Progenitor cell of endocrine pancreas (in vitro differentiated cells): ENCODE measurements at regions not wholly inside any gene's neighbourhood (a gene's known extent, or its start where the extent isn't known, plus 50 kb on each side); places are given as distances from the start of the nearest gene placed in this dataset.

Source experiments
- DNase-seq: peaks from one replicate; pipeline ENCODE4 v3.0.0; 2021; ENCODE audit warnings: low spot score; ENCODE audit not compliant: unreplicated experiment
- H3K27ac Mint-ChIP-seq: 2 replicates; pipeline ENCODE4 v1.8.0; 2021; ENCODE audit warnings: mild to moderate bottlenecking, moderate library complexity, mixed read lengths
- H3K27me3 Mint-ChIP-seq: 2 replicates; pipeline ENCODE4 v1.8.0; 2021; ENCODE audit warnings: mixed read lengths
- H3K36me3 Mint-ChIP-seq: 2 replicates; pipeline ENCODE4 v1.8.0; 2022; ENCODE audit warnings: mixed read lengths; ENCODE audit not compliant: insufficient read depth
- H3K4me1 Mint-ChIP-seq: 2 replicates; pipeline ENCODE4 v1.8.0; 2021; ENCODE audit warnings: low read depth, mixed read lengths
- H3K4me3 Mint-ChIP-seq: 2 replicates; pipeline ENCODE4 v1.8.0; 2021; ENCODE audit warnings: low read depth, mild to moderate bottlenecking, moderate library complexity, mixed read lengths
- H3K9me3 Mint-ChIP-seq: 2 replicates; pipeline ENCODE4 v1.8.0; 2021; ENCODE audit warnings: low read depth, mixed read lengths
- TF ChIP-seq, protein P1 (sequence below): fragments of 200-600 bp; sonication (generic); IDR thresholded peaks from one replicate; pipeline ENCODE4 v1.5.0; 2021; ENCODE audit warnings: antibody characterized with exemption, mild to moderate bottlenecking; ENCODE audit not compliant: unreplicated experiment

DNA sequence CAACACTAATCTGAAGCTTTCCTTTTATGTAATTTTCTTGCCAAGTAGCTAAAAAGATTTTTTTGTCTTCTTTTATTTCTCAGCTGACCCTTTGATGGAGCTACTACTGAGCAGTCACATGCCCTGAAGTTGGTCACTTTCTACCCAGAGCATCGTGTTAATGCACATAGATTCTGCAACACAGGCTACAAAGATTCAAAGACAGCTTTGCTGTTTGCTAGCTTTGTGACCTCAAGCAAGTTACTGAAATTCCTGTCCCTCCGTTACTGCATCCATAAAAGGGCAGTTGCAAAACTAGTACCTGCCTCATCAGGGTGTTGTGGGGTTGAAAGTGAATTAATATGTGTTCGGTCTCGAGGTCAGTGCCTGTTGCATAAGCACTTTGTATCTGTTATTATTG lies 179.9 kb downstream of the GAS1 start:
- TF ChIP-seq, protein P1, sequence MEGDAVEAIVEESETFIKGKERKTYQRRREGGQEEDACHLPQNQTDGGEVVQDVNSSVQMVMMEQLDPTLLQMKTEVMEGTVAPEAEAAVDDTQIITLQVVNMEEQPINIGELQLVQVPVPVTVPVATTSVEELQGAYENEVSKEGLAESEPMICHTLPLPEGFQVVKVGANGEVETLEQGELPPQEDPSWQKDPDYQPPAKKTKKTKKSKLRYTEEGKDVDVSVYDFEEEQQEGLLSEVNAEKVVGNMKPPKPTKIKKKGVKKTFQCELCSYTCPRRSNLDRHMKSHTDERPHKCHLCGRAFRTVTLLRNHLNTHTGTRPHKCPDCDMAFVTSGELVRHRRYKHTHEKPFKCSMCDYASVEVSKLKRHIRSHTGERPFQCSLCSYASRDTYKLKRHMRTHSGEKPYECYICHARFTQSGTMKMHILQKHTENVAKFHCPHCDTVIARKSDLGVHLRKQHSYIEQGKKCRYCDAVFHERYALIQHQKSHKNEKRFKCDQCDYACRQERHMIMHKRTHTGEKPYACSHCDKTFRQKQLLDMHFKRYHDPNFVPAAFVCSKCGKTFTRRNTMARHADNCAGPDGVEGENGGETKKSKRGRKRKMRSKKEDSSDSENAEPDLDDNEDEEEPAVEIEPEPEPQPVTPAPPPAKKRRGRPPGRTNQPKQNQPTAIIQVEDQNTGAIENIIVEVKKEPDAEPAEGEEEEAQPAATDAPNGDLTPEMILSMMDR: no peak
- no peak for DNase-seq
- H3K4me1 Mint-ChIP-seq: peaks cover 5% of the 10 kb centered on the region
- H3K36me3 Mint-ChIP-seq: no peaks in the 10 kb centered on the region
- H3K4me3 Mint-ChIP-seq: no peak overlapping the region
- peaks cover 6% of the 10 kb centered on the region for H3K27me3 Mint-ChIP-seq
- H3K27ac Mint-ChIP-seq: no peak overlapping the region
- peaks cover 4% of the 10 kb centered on the region for H3K9me3 Mint-ChIP-seq

DNA sequence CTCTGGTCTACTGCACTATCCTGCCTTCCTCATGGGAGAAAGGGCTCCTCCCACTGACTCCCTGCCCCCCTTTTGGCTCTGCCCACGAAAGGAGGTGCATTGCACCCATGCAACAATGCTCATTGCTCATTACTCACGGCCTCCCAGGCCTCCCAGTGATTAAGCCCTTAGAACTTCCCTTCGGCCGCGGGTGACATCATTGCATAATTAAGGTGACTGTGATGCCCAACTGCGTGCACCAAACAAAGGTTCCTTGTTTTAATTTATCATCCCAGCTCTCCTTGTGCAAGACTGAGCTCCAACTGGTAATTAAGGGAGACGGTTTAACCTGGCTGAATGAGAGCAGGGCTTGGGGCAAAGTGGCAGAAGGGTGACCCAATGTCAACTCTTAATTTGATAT lies 180.4 kb downstream of the GAS1 start:
- Mint-ChIP-seq H3K36me3 (no peaks in the 10 kb centered on the region), H3K27ac (no peak overlapping the region), H3K27me3 (peaks cover 4% of the 10 kb centered on the region), H3K9me3 (peaks cover 4% of the 10 kb centered on the region), H3K4me1 (peaks cover 5% of the 10 kb centered on the region), H3K4me3 (no peak overlapping the region)
- no peak for DNase-seq
- TF ChIP-seq, protein P1: no peak

DNA sequence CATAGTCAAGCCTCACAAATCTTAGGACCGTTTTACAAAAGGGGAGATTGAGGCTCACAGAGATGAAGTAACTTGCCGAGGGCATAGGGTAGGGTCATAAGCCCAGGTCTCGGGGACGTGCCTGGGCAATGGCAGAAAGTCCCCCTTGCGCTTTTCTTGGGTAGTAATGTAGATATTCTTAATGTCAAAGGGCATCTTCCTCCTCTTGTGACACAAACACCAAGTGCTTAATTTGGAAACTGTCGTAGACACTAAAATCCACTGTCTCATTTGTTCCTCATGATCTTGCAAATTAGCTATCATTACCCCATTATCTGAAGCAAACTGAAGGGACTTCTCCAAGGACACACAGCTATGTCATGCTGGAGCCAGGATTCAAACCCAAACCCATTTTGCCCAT lies 180.8 kb downstream of the GAS1 start:
- Mint-ChIP-seq H3K9me3 (peaks cover 4% of the 10 kb centered on the region), H3K4me3 (no peak overlapping the region), H3K36me3 (no peaks in the 10 kb centered on the region), H3K27me3 (peaks cover 4% of the 10 kb centered on the region), H3K4me1 (peaks cover 5% of the 10 kb centered on the region), H3K27ac (no peak overlapping the region)
- no peak for DNase-seq
- TF ChIP-seq, protein P1: no peak

DNA sequence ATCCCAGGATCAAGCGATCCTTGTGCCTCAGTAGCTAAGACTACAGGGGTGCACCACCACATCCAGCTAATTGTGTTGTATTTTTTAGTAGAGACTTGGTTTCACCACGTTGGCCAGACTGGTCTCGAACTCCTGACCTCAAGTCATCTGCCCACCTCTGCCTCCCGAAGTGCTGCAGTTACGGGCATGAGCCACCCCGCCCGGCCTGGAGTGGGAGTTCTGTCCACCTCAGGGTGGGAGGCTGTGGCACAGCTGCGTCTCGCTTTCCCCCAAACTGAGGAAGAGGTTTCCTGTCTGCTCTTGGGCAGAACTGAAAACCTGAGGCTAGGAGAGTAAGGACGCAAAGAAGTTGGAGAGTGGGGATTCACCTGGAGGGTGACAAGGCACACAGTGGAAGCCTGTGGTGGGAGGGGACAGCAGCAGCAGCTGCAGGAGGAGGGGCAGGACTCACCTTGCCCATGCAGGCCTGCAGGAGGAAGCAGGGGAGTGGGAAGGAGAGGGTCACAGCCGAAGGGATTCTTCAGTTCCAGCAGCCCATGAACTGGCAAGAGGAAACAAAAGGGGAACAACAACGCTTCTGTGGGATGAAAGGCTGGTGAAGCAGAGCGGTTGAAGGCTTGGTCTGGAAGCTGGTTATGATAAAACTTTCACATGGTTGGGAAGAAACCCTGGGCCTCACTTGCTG lies 181.4 kb downstream of the GAS1 start:
- Mint-ChIP-seq H3K9me3 (peaks cover 4% of the 10 kb centered on the region), H3K36me3 (no peaks in the 10 kb centered on the region), H3K4me1 (peaks cover 5% of the 10 kb centered on the region), H3K27me3 (peaks cover 4% of the 10 kb centered on the region), H3K4me3 (no peak overlapping the region), H3K27ac (no peak overlapping the region)
- TF ChIP-seq, protein P1: no peak
- no peak for DNase-seq

DNA sequence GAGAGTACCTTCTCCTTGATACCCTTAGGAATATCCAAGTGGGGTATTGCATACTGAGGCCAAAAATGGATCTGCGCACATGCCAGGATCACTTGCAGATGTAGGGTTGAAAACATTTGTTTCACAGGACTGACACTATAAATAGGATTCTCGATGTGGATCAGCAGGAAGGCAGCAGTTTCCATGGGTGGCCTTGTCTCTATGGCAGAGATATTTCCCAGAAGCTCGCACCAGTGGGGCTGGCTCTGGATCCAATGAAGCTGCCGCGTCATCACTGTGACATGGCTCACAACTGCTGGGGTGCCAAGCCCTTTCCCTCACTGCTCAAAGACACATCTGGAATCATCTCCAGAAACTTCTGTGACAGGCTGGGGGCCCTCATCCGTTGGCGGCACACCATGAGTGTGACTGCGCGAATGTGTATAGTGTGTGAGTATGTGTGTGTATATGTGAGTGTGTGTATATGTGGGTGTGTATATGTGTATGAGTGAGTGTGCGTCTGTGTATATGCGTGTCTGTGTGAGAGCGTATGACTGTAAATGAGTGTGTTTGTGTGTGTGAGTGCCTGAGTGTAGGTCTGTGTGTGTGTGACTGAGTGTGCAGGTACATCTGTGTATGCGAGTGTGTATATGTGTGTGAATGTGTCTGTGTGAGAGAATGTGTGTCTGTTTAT lies 182.5 kb downstream of the GAS1 start:
- no peaks in the 10 kb centered on the region for H3K36me3 Mint-ChIP-seq

More for the DNA sequence above, 182.5 kb downstream of the GAS1 start:
- Mint-ChIP-seq H3K27ac (no peak overlapping the region), H3K4me1 (peaks cover 3% of the 10 kb centered on the region), H3K4me3 (no peak overlapping the region), H3K9me3 (peaks cover 6% of the 10 kb centered on the region), H3K27me3 (peaks cover 4% of the 10 kb centered on the region)
- no peak for DNase-seq
- TF ChIP-seq, protein P1: no peak
